ENCODE measurements at regions not wholly inside any gene's neighbourhood (a gene's known extent, or its start where the extent isn't known, plus 50 kb on each side); places are given as distances from the start of the nearest gene placed in this dataset.

- ATAC-seq (no peak), DNase-seq (ENCODE audit: low spot score) (no peak)
Measured at GRCh38 chr11:104830508-104830907, 67.8 kb downstream of the CASP12 start.

DNA sequence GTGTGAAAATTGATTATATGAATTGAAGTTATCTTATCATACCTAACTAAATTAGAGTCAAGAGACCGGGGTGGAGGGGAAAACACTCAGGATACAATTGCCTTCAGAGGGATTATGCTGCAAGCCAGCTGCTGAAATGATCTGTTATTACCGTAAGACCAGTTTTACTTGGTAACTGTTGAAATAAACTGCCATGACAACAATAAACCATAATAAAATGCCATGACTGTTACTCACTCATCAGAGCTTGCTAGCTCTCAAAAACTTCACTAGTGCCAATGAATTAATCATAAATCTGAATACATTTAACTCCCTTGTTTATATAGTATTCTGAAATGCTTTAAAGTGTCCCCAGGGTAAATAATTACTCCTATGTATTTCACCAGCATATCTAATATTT, 68.2 kb downstream of the CASP12 start:
- ATAC-seq (no peak), DNase-seq (ENCODE audit: low spot score) (no peak)

DNA sequence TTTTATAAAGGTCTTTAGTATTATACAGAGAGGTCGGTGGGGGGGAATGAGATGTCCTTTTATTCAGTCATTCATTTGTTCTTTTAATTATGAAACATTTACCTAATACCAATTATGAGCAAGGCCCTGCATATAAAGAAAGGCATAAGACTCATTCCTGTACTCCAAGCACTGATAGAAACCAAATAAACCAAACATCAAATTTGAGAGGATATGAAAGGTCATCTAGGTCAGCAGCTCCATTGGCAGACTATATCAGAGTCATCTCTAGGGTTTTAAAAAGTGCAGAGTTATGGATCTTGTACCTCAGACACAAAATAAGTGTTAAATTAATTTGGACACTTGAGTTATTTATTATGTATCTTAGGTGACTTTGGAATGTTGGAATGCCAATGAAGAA, 71.5 kb downstream of the CASP12 start:
- DNase-seq (ENCODE audit: low spot score) (no peak), ATAC-seq (no peak)

- no peak for ATAC-seq
- no peak for DNase-seq (ENCODE audit: low spot score)
Measured at GRCh38 chr11:104823657-104824056, 74.6 kb downstream of the CASP12 start.

GRCh38 chr11:104820431-104820830, 77.8 kb downstream of the CASP12 start:
- DNase-seq (ENCODE audit: low spot score) (no peak), ATAC-seq (no peak)

DNA sequence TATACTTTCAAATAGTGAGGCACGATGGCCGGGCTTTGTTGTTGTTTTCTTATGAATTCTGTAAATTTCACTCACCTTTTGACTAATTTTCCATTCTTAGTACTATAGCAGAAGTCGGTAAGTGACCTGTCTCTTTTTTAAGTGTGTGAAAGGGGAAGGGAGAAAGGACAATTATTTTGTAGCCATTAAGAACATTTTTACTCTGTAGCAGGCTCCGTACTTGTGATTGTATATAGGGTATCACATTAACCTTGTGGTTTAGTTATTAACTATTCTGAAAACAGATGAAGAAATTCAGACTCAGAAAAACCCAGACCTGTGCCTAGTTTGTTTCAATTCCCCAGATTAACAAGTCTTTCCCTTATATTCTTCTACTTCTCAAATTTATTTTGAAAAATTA, 78.7 kb downstream of the CASP12 start:
- ATAC-seq (no peak), DNase-seq (ENCODE audit: low spot score) (no peak)

- ATAC-seq: no peak
Measured at GRCh38 chr11:104819107-104819506, 79.2 kb downstream of the CASP12 start.

GRCh38 chr11:104817973-104818372, 80.3 kb downstream of the CASP12 start:
- DNase-seq (ENCODE audit: low spot score) (no peak), ATAC-seq (no peak)

More at GRCh38 chr11:104819107-104819506, 79.2 kb downstream of the CASP12 start:
- DNase-seq (ENCODE audit: low spot score): no peak

DNA sequence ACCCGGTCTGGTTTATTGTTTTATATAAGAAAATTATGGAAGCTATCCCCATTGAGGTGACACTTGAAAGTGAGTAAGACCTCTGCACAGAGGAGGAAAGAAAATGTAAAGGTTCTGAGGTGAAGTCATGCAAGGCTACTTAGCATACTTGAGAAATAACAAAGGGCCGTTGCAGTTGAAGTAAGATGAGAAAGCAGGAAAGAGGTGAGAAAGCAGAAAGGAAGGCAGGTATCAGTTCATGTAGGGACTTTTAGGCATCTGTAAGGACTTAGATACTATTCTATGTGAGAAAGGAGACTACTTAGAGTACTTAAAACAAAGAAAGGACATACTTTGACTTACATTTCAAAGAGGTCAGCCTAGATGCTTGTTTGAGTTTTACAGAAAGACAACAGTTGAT, 84.7 kb downstream of the CASP12 start:
- ATAC-seq: no peak

DNA sequence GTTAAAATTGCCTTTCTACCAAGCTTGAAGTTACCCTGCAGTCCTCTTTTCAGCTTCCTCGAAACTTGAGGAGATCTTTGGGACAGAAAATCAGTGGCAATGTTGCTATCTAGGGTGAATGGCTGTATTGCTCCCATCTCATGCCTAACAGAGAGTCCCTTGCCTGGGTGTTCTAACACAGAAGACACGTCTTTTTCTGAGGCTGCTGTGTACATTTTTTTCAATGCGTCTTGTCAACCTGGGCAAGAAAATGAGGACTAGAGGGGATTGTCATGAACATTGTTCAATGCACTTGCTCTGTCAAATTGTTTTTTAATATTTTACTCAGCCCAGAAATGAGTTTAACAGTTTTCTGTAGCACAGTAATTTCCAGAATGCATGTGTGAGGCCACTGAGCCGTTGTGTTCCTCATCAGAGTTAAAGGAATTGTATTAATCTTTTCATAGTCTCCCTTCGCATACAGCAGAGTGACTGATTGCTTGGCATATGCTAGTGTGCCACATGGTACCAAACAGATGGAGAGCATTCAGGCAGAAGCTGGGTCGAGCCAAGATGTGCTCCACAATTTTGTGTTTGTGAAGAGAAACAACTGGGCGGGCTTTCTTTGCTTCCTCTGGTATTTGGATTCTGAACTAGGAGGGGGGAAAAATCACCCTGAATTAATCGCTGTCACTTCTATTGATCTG, 86.0 kb downstream of the CASP12 start:
- ATAC-seq: no peak
- DNase-seq (ENCODE audit: low spot score): no peak

More for the DNA sequence above, 84.7 kb downstream of the CASP12 start:
- DNase-seq (ENCODE audit: low spot score): no peak

GRCh38 chr11:104803776-104804175, 94.5 kb downstream of the CASP12 start:
- no peak for DNase-seq (ENCODE audit: low spot score)
- no peak for ATAC-seq

- no peak for ATAC-seq
Measured at GRCh38 chr11:104799251-104799650, 99.0 kb downstream of the CASP12 start.

GRCh38 chr11:104798789-104799188, 99.5 kb downstream of the CASP12 start:
- no peak for ATAC-seq
- DNase-seq (ENCODE audit: low spot score): no peak

More at GRCh38 chr11:104799251-104799650, 99.0 kb downstream of the CASP12 start:
- DNase-seq (ENCODE audit: low spot score): no peak

GRCh38 chr11:104796301-104796700, 102.0 kb downstream of the CASP12 start:
- DNase-seq (ENCODE audit: low spot score): no peak
- no peak for ATAC-seq

DNA sequence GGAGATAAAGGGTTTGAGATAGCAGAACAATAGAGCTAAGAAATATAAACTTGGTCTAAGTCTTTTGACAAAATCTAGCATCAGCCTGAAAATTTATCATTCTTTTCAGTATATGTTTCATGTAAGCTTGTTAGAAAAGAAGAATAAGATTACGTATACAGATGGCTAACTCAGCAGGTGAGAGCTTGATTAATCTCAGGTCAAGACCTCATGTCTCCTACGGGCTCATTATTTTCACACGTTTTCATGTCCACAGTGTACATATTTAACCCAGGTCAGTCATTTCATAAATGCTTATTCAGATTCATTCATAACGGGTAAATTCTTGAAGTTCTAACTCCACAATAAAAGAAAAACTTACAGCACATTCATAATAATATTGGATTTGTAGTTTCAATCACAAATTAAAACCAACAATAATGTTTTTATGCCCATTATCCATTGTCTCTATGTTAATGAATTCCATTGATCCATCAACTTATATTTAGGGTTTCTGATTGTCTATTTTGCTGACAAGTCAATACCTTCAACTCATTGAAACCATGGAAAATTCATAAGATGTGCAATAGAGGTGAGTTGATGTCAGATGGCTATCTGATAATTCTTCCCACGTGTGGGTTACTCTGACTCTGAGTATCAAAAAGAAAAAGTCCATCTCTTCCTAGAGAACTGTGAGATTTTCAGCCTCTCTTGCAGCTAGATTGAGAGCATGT, 102.6 kb downstream of the CASP12 start:
- ATAC-seq (no peak), DNase-seq (ENCODE audit: low spot score) (no peak)

- no peak for DNase-seq (ENCODE audit: low spot score)
- no peak for ATAC-seq
Measured at GRCh38 chr11:104792861-104793260, 105.4 kb downstream of the CASP12 start.

GRCh38 chr11:104791896-104792295, 106.4 kb downstream of the CASP12 start:
- ATAC-seq (no peak), DNase-seq (ENCODE audit: low spot score) (no peak)

- ATAC-seq (no peak), DNase-seq (ENCODE audit: low spot score) (no peak)
Measured at GRCh38 chr11:104784684-104785460, 113.4 kb downstream of the CASP12 start.

- ATAC-seq: no peak
Measured at GRCh38 chr11:104783241-104783640, 115.0 kb downstream of the CASP12 start.

GRCh38 chr11:104782377-104782754, 115.9 kb downstream of the CASP12 start:
- DNase-seq (ENCODE audit: low spot score): no peak
- ATAC-seq: no peak

More at GRCh38 chr11:104783241-104783640, 115.0 kb downstream of the CASP12 start:
- no peak for DNase-seq (ENCODE audit: low spot score)

DNA sequence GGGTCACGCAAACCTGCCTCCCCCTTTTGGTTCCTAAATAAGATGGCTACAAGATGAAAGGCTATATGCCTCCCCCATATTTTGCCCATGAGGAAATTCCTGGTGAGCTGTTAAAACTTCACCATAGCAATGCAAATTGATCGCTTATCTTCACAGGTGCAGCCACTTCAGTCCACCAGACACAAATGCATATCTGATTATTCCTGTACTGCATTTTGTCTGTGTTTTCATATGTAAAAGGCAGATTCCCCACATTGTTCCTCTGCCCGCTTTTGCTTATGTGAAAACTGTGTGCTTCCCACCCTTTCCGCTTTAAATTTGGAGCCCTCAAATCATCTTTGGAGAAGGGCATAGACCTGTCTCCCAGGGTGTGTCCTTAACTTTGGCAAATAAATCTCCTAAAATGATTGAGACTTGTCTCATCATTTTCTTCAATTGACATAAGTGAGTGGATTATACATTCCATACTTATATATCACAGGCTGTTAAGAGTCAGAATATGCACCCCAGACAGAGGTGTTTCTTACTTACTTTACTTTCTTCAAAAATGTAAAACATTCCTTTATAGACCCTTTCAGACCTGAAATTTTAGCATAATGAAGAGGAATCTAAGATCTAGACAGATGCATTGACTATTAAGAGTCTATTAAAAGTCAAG, 116.4 kb downstream of the CASP12 start:
- no peak for DNase-seq (ENCODE audit: low spot score)
- no peak for ATAC-seq
